GM18498 (cell line): ENCODE measurements at regions not wholly inside any gene's neighbourhood (a gene's known extent, or its start where the extent isn't known, plus 50 kb on each side); places are given as distances from the start of the nearest gene placed in this dataset.

Experiments
- ATAC-seq: cut with Tn5 transposase; IDR thresholded peaks from one replicate; pipeline ENCODE4 v1.9.1; 2021; ENCODE audit warnings: mild to moderate bottlenecking, moderate library complexity; ENCODE audit not compliant: unreplicated experiment

GRCh38 chr4:133493241-133493640 lies 344.1 kb downstream of the PCDH10 start:
- no peak for ATAC-seq

GRCh38 chr4:133484287-133484686 lies 335.2 kb downstream of the PCDH10 start:
- ATAC-seq, result no peak

- no peak for ATAC-seq
These were observed 334.6 kb downstream of the PCDH10 start for GRCh38 chr4:133483600-133484246.

- ATAC-seq, result no peak
These were observed 327.0 kb downstream of the PCDH10 start for GRCh38 chr4:133476063-133476462.

- ATAC-seq, result no peak
These were observed 325.4 kb downstream of the PCDH10 start for GRCh38 chr4:133474501-133474900.

GRCh38 chr4:133472244-133472643 lies 323.1 kb downstream of the PCDH10 start:
- no peak for ATAC-seq

- ATAC-seq, result no peak
These were observed 318.3 kb downstream of the PCDH10 start for GRCh38 chr4:133467290-133467947.

- ATAC-seq, result no peak
These were observed 315.9 kb downstream of the PCDH10 start for GRCh38 chr4:133465022-133465421.

- ATAC-seq, result no peak
These were observed 315.2 kb downstream of the PCDH10 start for GRCh38 chr4:133464311-133464710.

GRCh38 chr4:133452678-133453077 lies 303.6 kb downstream of the PCDH10 start:
- no peak for ATAC-seq

- ATAC-seq, result no peak
These were observed 301.7 kb downstream of the PCDH10 start for GRCh38 chr4:133450813-133451212.

GRCh38 chr4:133440404-133440803 lies 291.3 kb downstream of the PCDH10 start:
- no peak for ATAC-seq

GRCh38 chr4:133439830-133440229 lies 290.7 kb downstream of the PCDH10 start:
- ATAC-seq, result no peak

GRCh38 chr4:133424605-133425004 lies 275.5 kb downstream of the PCDH10 start:
- ATAC-seq, result no peak

GRCh38 chr4:133403913-133404312 lies 254.8 kb downstream of the PCDH10 start:
- ATAC-seq, result no peak

GRCh38 chr4:133402616-133403015 lies 253.5 kb downstream of the PCDH10 start:
- ATAC-seq, result no peak

GRCh38 chr4:133394971-133395627 lies 246.0 kb downstream of the PCDH10 start:
- ATAC-seq, result no peak

- no peak for ATAC-seq
These were observed 241.2 kb downstream of the PCDH10 start for GRCh38 chr4:133390198-133390855.

GRCh38 chr4:133389029-133389428 lies 239.9 kb downstream of the PCDH10 start:
- ATAC-seq, result no peak

GRCh38 chr4:133385161-133385954 lies 236.3 kb downstream of the PCDH10 start:
- ATAC-seq, result no peak
